Erythroblast (primary cell): ENCODE measurements at regions not wholly inside any gene's neighbourhood (a gene's known extent, or its start where the extent isn't known, plus 50 kb on each side); places are given as distances from the start of the nearest gene placed in this dataset.

Source experiments
- GATA1 ChIP-seq: IDR thresholded peaks from 2 replicates; pipeline ENCODE4 v1.6.1; 2011; ENCODE audit warnings: low read depth, mild to moderate bottlenecking, control low read depth, low read length, moderate library complexity
- POLR2A ChIP-seq: IDR thresholded peaks from 2 replicates; pipeline ENCODE4 v1.6.1; 2011; ENCODE audit warnings: mild to moderate bottlenecking, low read length

DNA sequence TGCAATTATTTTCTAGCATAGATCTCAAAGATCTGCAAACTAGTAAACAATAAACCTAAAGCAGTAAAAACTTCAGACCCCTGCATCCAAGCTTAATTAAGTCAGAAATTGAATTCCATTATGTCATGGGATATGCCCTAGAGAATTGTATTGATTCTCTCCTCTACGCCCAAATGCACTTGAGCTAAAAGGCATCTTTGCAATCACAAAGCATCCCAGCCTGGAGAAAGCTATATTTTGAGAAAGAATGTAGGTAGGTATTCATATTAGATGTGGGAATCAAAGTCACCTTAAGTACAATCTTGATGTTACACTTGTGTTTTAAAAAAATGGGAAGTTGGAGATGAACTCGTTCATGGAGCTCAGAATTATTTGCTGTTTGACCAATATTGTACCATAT lies 386.7 kb downstream of the ADAMTS20 start:
- TF ChIP-seq POLR2A (no peak), GATA1 (no peak)
